SK-N-SH treated with all-trans-retinoic acid at 6 μM for 48 hours (cell line): ENCODE measurements at regions not wholly inside any gene's neighbourhood (a gene's known extent, or its start where the extent isn't known, plus 50 kb on each side); places are given as distances from the start of the nearest gene placed in this dataset.

Experiments
- ARNTL ChIP-seq: fragments of 450-650 bp; formaldehyde crosslinking; IDR thresholded peaks from 2 replicates; pipeline ENCODE4 v1.5.0; 2020; ENCODE audit warnings: low read depth, mild to moderate bottlenecking, moderate library complexity, borderline replicate concordance
- ISL1 ChIP-seq: fragments of 250-450 bp; sonication (Bioruptor Pico); IDR thresholded peaks from 2 replicates; pipeline ENCODE4 v2.1.2; 2022; ENCODE audit warnings: mild to moderate bottlenecking, moderate library complexity
- RARB ChIP-seq: fragments of 250-450 bp; sonication (Bioruptor Pico); IDR thresholded peaks from 2 replicates; pipeline ENCODE4 v1.8.0; 2021; ENCODE audit warnings: mild to moderate bottlenecking, moderate library complexity
- SNAI2 ChIP-seq: fragments of 250-450 bp; sonication (Bioruptor Pico); IDR thresholded peaks from 2 replicates; pipeline ENCODE4 v1.5.0; 2020; ENCODE audit warnings: mild to moderate bottlenecking, moderate library complexity
- TOX ChIP-seq: fragments of 250-450 bp; sonication (Bioruptor Pico); IDR thresholded peaks from 2 replicates; pipeline ENCODE4 v1.8.0; 2021; ENCODE audit warnings: mild to moderate bottlenecking, moderate library complexity, borderline replicate concordance
- ZFP30 ChIP-seq: fragments of 450-650 bp; formaldehyde crosslinking; IDR thresholded peaks from 2 replicates; pipeline ENCODE4 v1.5.0; 2022; ENCODE audit warnings: mild to moderate bottlenecking, moderate library complexity
- ZNF8 ChIP-seq: fragments of 450-650 bp; formaldehyde crosslinking; IDR thresholded peaks from 2 replicates; pipeline ENCODE4 v1.5.0; 2020; ENCODE audit warnings: mild to moderate bottlenecking, moderate library complexity
- TF ChIP-seq, protein P1 (sequence below): fragments of 250-450 bp; sonication (Bioruptor Pico); IDR thresholded peaks from 2 replicates; pipeline ENCODE4 v1.8.0; 2020; ENCODE audit warnings: mild to moderate bottlenecking, moderate library complexity, borderline replicate concordance

DNA sequence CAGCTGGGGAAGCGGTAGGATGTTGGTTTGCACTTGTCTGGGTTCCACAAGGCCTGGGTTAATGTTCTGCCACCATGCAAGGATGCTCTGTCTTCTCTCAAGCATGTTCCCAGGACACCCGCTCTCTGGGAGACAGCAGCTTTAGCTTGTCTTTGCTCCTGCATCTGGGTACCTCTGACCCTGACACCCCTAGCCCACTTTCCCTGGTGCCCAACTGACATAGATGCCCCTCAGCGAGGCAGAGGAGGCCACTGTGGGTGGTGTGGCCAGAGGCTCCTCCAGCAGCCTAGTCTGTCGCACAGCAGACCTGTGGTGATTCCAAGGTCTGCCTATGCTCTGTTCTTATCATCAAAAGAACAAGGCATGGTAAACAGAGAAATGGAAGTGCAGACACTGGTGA is 83.6 kb upstream of the ALDH1L1 start:
- no peak for TF ChIP-seq TOX (CRISPR knock-in tag)
- no peak for TF ChIP-seq ISL1 (CRISPR knock-in tag)
- TF ChIP-seq SNAI2 (CRISPR knock-in tag) = no peak
- TF ChIP-seq ARNTL (CRISPR knock-in tag) = no peak
- TF ChIP-seq, protein P1, sequence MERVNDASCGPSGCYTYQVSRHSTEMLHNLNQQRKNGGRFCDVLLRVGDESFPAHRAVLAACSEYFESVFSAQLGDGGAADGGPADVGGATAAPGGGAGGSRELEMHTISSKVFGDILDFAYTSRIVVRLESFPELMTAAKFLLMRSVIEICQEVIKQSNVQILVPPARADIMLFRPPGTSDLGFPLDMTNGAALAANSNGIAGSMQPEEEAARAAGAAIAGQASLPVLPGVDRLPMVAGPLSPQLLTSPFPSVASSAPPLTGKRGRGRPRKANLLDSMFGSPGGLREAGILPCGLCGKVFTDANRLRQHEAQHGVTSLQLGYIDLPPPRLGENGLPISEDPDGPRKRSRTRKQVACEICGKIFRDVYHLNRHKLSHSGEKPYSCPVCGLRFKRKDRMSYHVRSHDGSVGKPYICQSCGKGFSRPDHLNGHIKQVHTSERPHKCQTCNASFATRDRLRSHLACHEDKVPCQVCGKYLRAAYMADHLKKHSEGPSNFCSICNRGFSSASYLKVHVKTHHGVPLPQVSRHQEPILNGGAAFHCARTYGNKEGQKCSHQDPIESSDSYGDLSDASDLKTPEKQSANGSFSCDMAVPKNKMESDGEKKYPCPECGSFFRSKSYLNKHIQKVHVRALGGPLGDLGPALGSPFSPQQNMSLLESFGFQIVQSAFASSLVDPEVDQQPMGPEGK = no peak
- TF ChIP-seq RARB (CRISPR knock-in tag) = no peak
- no peak for TF ChIP-seq ZFP30
- no peak for TF ChIP-seq ZNF8 (CRISPR knock-in tag)
